OCI-LY3 (cell line): ENCODE measurements at regions not wholly inside any gene's neighbourhood (a gene's known extent, or its start where the extent isn't known, plus 50 kb on each side); places are given as distances from the start of the nearest gene placed in this dataset.

Experiments
- H2AFZ ChIP-seq: fragments of 200-600, 300-600 bp; shearing (Covaris generic); 2 replicates; pipeline ENCODE4 v1.6.0; 2014; ENCODE audit warnings: antibody characterized with exemption, low read depth, low read length
- H3K27ac ChIP-seq: fragments of 200-600, 300-600 bp; sonication (generic); 2 replicates; pipeline ENCODE4 v1.5.1; 2014; ENCODE audit warnings: mild to moderate bottlenecking, low read length, moderate library complexity, mixed read lengths
- H3K27me3 ChIP-seq: fragments of 200-600, 300-600 bp; sonication (generic); 2 replicates; pipeline ENCODE4 v1.6.1; 2014; ENCODE audit warnings: low read depth, low read length, mixed read lengths
- H3K36me3 ChIP-seq: fragments of 200-600, 300-600 bp; sonication (generic); replicated peaks from 2 replicates; pipeline ENCODE3; 2014; ENCODE audit warnings: low read depth, low read length, mixed read lengths
- H3K4me1 ChIP-seq: fragments of 300-600, 200-600 bp; sonication (generic); 2 replicates; pipeline ENCODE4 v1.6.1; 2014; ENCODE audit warnings: low read length, mixed read lengths
- H3K4me2 ChIP-seq: fragments of 200-600, 300-600 bp; sonication (generic); 2 replicates; pipeline ENCODE4 v1.6.1; 2014; ENCODE audit warnings: low read length, mixed read lengths
- H3K4me3 ChIP-seq: fragments of 300-600, 200-600 bp; sonication (generic); 2 replicates; pipeline ENCODE4 v1.5.1; 2014; ENCODE audit warnings: antibody characterized with exemption, mild to moderate bottlenecking, low read length, moderate library complexity
- H3K79me2 ChIP-seq: fragments of 300-600, 200-600 bp; shearing (Covaris generic); 2 replicates; pipeline ENCODE4 v1.6.1; 2014; ENCODE audit warnings: mild to moderate bottlenecking, low read length, mixed read lengths
- H3K9ac ChIP-seq: fragments of 300-600, 200-600 bp; shearing (Covaris generic); 2 replicates; pipeline ENCODE4 v1.6.0; 2014; ENCODE audit warnings: mild to moderate bottlenecking, low read length, moderate library complexity
- H3K9me3 ChIP-seq: fragments of 200-600, 300-600 bp; shearing (Covaris generic); 2 replicates; pipeline ENCODE4 v1.6.1; 2014; ENCODE audit warnings: low read length, mixed read lengths; ENCODE audit not compliant: insufficient read depth
- H4K20me1 ChIP-seq: fragments of 200-600, 300-600 bp; sonication (generic); 2 replicates; pipeline ENCODE4 v1.6.1; 2016; ENCODE audit warnings: low read length, mixed read lengths; ENCODE audit not compliant: insufficient read depth
- EZH2phosphoT487 ChIP-seq: fragments of 200-600 bp; shearing (Covaris generic); IDR thresholded peaks from 2 replicates; pipeline ENCODE4 v1.6.1; 2018; ENCODE audit warnings: antibody characterized with exemption, mixed run types, low read depth
- TF ChIP-seq, protein P1 (sequence below): fragments of 200-600, 300-600 bp; sonication (generic); IDR thresholded peaks from 2 replicates; pipeline ENCODE4 v1.5.1; 2014; ENCODE audit warnings: antibody characterized with exemption, low read length, low read depth

DNA sequence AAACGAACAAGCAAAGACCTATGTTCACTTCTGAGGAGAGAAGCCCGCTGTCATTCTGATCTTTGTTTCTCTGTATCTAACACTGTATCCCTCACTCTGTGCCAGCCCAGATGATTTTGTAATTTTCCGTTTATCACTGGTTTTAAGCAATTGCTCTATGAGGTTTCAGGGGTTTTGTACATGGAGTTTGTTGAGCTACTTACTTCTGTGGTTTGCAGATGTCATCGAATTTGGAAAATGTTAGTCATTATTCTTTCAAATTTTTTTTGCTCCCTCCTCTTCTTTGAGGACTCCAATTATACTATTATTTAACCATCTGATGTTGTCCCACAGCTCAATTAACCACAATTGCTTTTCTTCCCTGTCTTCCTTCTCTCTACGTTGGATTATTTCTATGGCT is 650.9 kb upstream of the IGFBP3 start:
- no peak overlapping the region for H3K9ac ChIP-seq
- H3K79me2 ChIP-seq: no peaks in the 10 kb centered on the region
- H4K20me1 ChIP-seq: no peaks in the 10 kb centered on the region
- TF ChIP-seq, protein P1, sequence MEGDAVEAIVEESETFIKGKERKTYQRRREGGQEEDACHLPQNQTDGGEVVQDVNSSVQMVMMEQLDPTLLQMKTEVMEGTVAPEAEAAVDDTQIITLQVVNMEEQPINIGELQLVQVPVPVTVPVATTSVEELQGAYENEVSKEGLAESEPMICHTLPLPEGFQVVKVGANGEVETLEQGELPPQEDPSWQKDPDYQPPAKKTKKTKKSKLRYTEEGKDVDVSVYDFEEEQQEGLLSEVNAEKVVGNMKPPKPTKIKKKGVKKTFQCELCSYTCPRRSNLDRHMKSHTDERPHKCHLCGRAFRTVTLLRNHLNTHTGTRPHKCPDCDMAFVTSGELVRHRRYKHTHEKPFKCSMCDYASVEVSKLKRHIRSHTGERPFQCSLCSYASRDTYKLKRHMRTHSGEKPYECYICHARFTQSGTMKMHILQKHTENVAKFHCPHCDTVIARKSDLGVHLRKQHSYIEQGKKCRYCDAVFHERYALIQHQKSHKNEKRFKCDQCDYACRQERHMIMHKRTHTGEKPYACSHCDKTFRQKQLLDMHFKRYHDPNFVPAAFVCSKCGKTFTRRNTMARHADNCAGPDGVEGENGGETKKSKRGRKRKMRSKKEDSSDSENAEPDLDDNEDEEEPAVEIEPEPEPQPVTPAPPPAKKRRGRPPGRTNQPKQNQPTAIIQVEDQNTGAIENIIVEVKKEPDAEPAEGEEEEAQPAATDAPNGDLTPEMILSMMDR: no peak
- TF ChIP-seq EZH2phosphoT487: no peak
- no peaks in the 10 kb centered on the region for H3K27me3 ChIP-seq
- no peaks in the 10 kb centered on the region for H3K9me3 ChIP-seq
- no peak overlapping the region for H3K27ac ChIP-seq
- no peak overlapping the region for H2AFZ ChIP-seq
- H3K36me3 ChIP-seq: no peaks in the 10 kb centered on the region
- H3K4me3 ChIP-seq: no peak overlapping the region
- no peak overlapping the region for H3K4me2 ChIP-seq
- no peaks in the 10 kb centered on the region for H3K4me1 ChIP-seq

DNA sequence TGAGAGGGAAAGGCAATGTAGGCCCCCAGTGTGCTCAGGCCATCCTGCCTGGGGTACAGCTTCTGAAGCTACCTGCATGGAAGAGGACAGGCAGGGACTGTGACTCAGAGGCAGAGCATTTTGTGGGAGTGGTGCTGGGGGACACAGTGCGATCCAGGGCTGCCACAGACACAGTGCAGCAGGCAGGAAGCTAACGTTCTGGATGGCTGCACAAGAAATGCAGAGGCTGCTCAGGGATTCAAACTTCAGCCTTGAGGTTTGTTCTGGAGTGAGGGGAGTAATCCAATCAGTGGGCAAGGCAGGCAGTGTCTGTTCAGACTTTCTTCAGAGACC is 648.0 kb upstream of the IGFBP3 start:
- H2AFZ ChIP-seq: no peak overlapping the region
- H4K20me1 ChIP-seq: no peaks in the 10 kb centered on the region

DNA sequence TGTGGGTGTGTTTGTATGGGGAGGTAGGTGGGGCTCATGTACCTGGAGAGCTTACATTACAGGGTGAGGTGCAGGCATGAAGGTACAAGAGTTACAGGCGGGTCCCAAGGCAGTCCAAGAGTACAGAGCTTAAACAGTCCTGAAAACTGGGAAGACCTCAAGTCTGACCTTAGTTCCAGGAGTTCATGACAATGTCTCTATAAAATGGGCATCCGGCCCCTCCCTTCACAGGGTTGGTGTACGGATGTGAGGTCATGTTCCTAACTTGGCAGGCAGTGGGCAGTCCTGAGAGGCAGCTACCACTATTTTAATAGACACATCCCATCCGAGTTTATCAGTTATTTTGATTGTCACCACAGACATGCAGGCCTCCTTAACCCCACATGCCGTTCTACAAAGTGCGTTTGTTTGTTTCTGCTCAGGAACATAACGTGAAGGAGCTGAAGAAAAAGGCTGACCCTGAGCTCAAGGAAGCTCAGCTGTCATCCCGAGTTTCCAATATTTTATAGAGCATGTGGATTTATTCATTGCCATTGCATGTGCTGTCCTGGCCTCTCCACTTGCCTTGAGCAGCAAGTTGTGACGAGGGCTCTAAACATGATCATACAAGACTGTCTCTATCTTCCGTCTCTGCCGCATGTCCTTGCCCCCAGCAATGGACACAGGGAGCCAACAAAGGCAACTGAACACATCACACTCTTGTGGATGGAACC is 647.5 kb upstream of the IGFBP3 start:
- Histone ChIP-seq H2AFZ (no peak overlapping the region), H3K27ac (no peak overlapping the region), H4K20me1 (no peaks in the 10 kb centered on the region), H3K4me3 (no peak overlapping the region), H3K9me3 (no peaks in the 10 kb centered on the region), H3K27me3 (no peaks in the 10 kb centered on the region), H3K9ac (no peak overlapping the region), H3K79me2 (no peaks in the 10 kb centered on the region), H3K36me3 (no peaks in the 10 kb centered on the region), H3K4me1 (no peaks in the 10 kb centered on the region), H3K4me2 (no peak overlapping the region)
- TF ChIP-seq, protein P1: no peak
- TF ChIP-seq EZH2phosphoT487: no peak

More for the DNA sequence above, 648.0 kb upstream of the IGFBP3 start:
- Histone ChIP-seq H3K9ac (no peak overlapping the region), H3K4me2 (no peak overlapping the region), H3K4me3 (no peak overlapping the region), H3K27ac (no peak overlapping the region), H3K9me3 (no peaks in the 10 kb centered on the region), H3K27me3 (no peaks in the 10 kb centered on the region), H3K79me2 (no peaks in the 10 kb centered on the region), H3K36me3 (no peaks in the 10 kb centered on the region), H3K4me1 (no peaks in the 10 kb centered on the region)
- TF ChIP-seq EZH2phosphoT487: no peak
- TF ChIP-seq, protein P1: no peak

DNA sequence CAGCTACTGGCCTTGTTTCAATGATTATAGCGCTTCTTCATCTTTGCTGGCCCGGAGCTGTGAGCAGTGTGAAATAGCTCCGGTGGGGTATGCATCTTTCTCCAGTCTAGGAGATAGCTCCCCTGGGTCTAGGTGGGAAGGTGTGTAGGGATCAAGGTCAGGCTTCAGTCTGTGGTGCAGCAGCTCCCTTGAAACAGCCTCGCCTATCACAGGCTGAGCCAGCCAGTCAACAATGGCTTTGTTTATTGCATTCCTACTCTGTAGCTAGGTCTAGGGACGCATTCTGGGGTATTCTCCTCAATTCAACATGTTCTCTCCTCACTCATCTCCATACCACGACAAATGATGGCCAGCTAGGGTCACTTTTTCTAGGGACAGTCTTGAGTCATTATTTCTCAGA is 646.8 kb upstream of the IGFBP3 start:
- no peaks in the 10 kb centered on the region for H3K36me3 ChIP-seq
- no peaks in the 10 kb centered on the region for H3K9me3 ChIP-seq
- H3K4me1 ChIP-seq: no peaks in the 10 kb centered on the region
- no peaks in the 10 kb centered on the region for H3K79me2 ChIP-seq
- no peaks in the 10 kb centered on the region for H4K20me1 ChIP-seq
- H3K9ac ChIP-seq: no peak overlapping the region
- H3K4me3 ChIP-seq: no peak overlapping the region
- no peak overlapping the region for H2AFZ ChIP-seq
- no peaks in the 10 kb centered on the region for H3K27me3 ChIP-seq
- H3K27ac ChIP-seq: no peak overlapping the region
- H3K4me2 ChIP-seq: no peak overlapping the region
- TF ChIP-seq, protein P1: no peak
- TF ChIP-seq EZH2phosphoT487: no peak
